IMR-90 (cell line): ENCODE measurements at regions not wholly inside any gene's neighbourhood (a gene's known extent, or its start where the extent isn't known, plus 50 kb on each side); places are given as distances from the start of the nearest gene placed in this dataset.
A peak's percentile ranks its signal among the peaks of the same experiment; 100 is the strongest.

ENCODE experiments used
- ATAC-seq: fragments of 200-7000 bp; cut with Tn5 transposase; 2 replicates; pipeline ENCODE4 v1.9.1; 2020; ENCODE audit warnings: low read depth, mild to moderate bottlenecking, moderate library complexity
- BruUV-seq: library from RNA; stranded (reverse); fragments of 400-500 nt; replicated peaks from 2 replicates; lab custom pipeline; 2021; lab: Mats Ljungman, UMichigan
- CTCF ChIA-PET: fragments of 300-600 bp; formaldehyde crosslinking; extraction: SDS; loops from one replicate; lab custom pipeline; 2021; ENCODE audit warnings: antibody characterized with exemption; lab: Yijun Ruan, JAX
- POLR2A ChIA-PET: fragments of 300-600 bp; sonication (Branson Sonifier 250); formaldehyde crosslinking; loops from one replicate; lab custom pipeline; 2022; ENCODE audit warnings: antibody characterized with exemption; ENCODE audit not compliant: unreplicated experiment; lab: Charles Lee
- DNase-seq: peaks from one replicate; pipeline ENCODE4 v3.0.0; 2013
- H2AFZ ChIP-seq: replicated peaks from 2 replicates; pipeline ENCODE3; 2013; ENCODE audit warnings: low read length, mild to moderate bottlenecking; ENCODE audit not compliant: poor library complexity
- H2AK5ac ChIP-seq: 2 replicates; pipeline ENCODE4 v1.6.1; 2013; ENCODE audit warnings: low read depth, low read length, inconsistent platforms
- H2AK9ac ChIP-seq: replicated peaks from 2 replicates; pipeline ENCODE3; 2013; ENCODE audit warnings: mild to moderate bottlenecking, low read depth, low read length, moderate library complexity; ENCODE audit not compliant: poor library complexity
- H2BK120ac ChIP-seq: 2 replicates; pipeline ENCODE4 v1.6.1; 2013; ENCODE audit warnings: low read depth, low read length, inconsistent platforms
- H2BK15ac ChIP-seq: 3 replicates; pipeline ENCODE4 v1.6.1; 2013; ENCODE audit warnings: low read depth, low read length, inconsistent platforms
- H2BK20ac ChIP-seq: 2 replicates; pipeline ENCODE4 v1.6.1; 2013; ENCODE audit warnings: low read depth, mild to moderate bottlenecking, inconsistent platforms, low read length, moderate library complexity
- H2BK5ac ChIP-seq: 2 replicates; pipeline ENCODE4 v1.6.1; 2013; ENCODE audit warnings: mild to moderate bottlenecking, low read depth, low read length, inconsistent platforms; ENCODE audit not compliant: poor library complexity, severe bottlenecking
- H3K14ac ChIP-seq: replicated peaks from 2 replicates; pipeline ENCODE4 v1.6.1; 2013; ENCODE audit warnings: low read depth, low read length, inconsistent platforms
- H3K18ac ChIP-seq: 2 replicates; pipeline ENCODE4 v1.6.1; 2013; ENCODE audit warnings: low read depth, low read length, control low read depth
- H3K23ac ChIP-seq: 2 replicates; pipeline ENCODE4 v1.6.1; 2013; ENCODE audit warnings: low read depth, low read length, inconsistent platforms
- H3K27ac ChIP-seq: 2 replicates; pipeline ENCODE4 v1.5.1; 2013; ENCODE audit warnings: mild to moderate bottlenecking, control low read depth, low read length; ENCODE audit not compliant: insufficient read depth
- H3K27me3 ChIP-seq: 2 replicates; pipeline ENCODE4 v1.6.1; 2013; ENCODE audit warnings: low read length; ENCODE audit not compliant: control insufficient read depth, insufficient read depth
- H3K36me3 ChIP-seq: 2 replicates; pipeline ENCODE4 v1.6.1; 2013; ENCODE audit warnings: low read length, mixed read lengths; ENCODE audit not compliant: control insufficient read depth, insufficient read depth
- H3K4ac ChIP-seq: 2 replicates; pipeline ENCODE4 v1.6.1; 2013; ENCODE audit warnings: low read depth, low read length, inconsistent platforms
- H3K4me1 ChIP-seq: 2 replicates; pipeline ENCODE4 v1.6.1; 2013; ENCODE audit warnings: low read length, mixed read lengths; ENCODE audit not compliant: control insufficient read depth, insufficient read depth
- H3K4me2 ChIP-seq: 2 replicates; pipeline ENCODE4 v1.6.1; 2013; ENCODE audit warnings: low read depth, mild to moderate bottlenecking, control low read depth, low read length, moderate library complexity
- H3K4me3 ChIP-seq: 2 replicates; pipeline ENCODE4 v1.5.1; 2013; ENCODE audit warnings: low read depth, mild to moderate bottlenecking, control low read depth, low read length, moderate library complexity; ENCODE audit not compliant: insufficient read depth
- H3K56ac ChIP-seq: 2 replicates; pipeline ENCODE4 v1.6.1; 2013; ENCODE audit warnings: low read length, inconsistent platforms; ENCODE audit not compliant: insufficient read depth; ENCODE audit errors: extremely low read depth
- H3K79me1 ChIP-seq, 2 experiments: 2 replicates each; pipeline ENCODE4 v1.6.1; 2013; ENCODE audit warnings: low read length in 2 of 2, inconsistent platforms in 1 of 2, low read depth in 1 of 2
- H3K9ac ChIP-seq: 2 replicates; pipeline ENCODE4 v1.6.1; 2013; ENCODE audit warnings: low read depth, low read length, control low read depth
- H3K9me1 ChIP-seq: 2 replicates; pipeline ENCODE4 v1.6.1; 2013; ENCODE audit warnings: low read length, inconsistent platforms; ENCODE audit not compliant: insufficient read depth
- H3K9me3 ChIP-seq: 2 replicates; pipeline ENCODE4 v1.6.1; 2013; ENCODE audit warnings: low read length; ENCODE audit not compliant: control insufficient read depth, insufficient read depth
- H4K20me1 ChIP-seq: 2 replicates; pipeline ENCODE4 v1.6.1; 2013; ENCODE audit warnings: low read length, inconsistent platforms; ENCODE audit not compliant: insufficient read depth
- H4K5ac ChIP-seq: 2 replicates; pipeline ENCODE4 v1.6.1; 2013; ENCODE audit warnings: mild to moderate bottlenecking, low read depth, low read length, control low read depth
- H4K8ac ChIP-seq, 2 experiments: 2 replicates each; pipeline ENCODE4 v1.6.1; 2013; ENCODE audit warnings: low read depth in 2 of 2, low read length in 2 of 2, control low read depth in 1 of 2, inconsistent platforms in 1 of 2
- H4K91ac ChIP-seq: 2 replicates; pipeline ENCODE4 v1.6.1; 2013; ENCODE audit warnings: low read depth, low read length, inconsistent platforms; ENCODE audit not compliant: insufficient read depth
- BHLHE40 ChIP-seq: fragments of 150-350 bp; IDR thresholded peaks from 2 replicates; pipeline ENCODE4 v1.6.1; 2016; ENCODE audit warnings: mild to moderate bottlenecking, low read depth, low read length
- CHD1 ChIP-seq: IDR thresholded peaks from 2 replicates; pipeline ENCODE4 v1.6.1; 2012; ENCODE audit warnings: low read depth, low read length, improper control_type of control experiment
- CTCF ChIP-seq: conservative IDR thresholded peaks from 2 replicates; pipeline ENCODE4 v1.5.1; 2012; ENCODE audit warnings: mild to moderate bottlenecking, low read depth, low read length, improper control_type of control experiment
- ELK1 ChIP-seq: fragments of 150-350 bp; IDR thresholded peaks from 2 replicates; pipeline ENCODE4 v1.6.1; 2016; ENCODE audit warnings: low read depth, mild to moderate bottlenecking, low read length, moderate library complexity, borderline replicate concordance
- FOS ChIP-seq: fragments of 150-350 bp; IDR thresholded peaks from 2 replicates; pipeline ENCODE4 v1.6.1; 2016; ENCODE audit warnings: low read depth, low read length
- MAFK ChIP-seq: IDR thresholded peaks from 2 replicates; pipeline ENCODE4 v1.6.1; 2012; ENCODE audit warnings: low read depth, low read length, improper control_type of control experiment
- MAZ ChIP-seq: IDR thresholded peaks from 2 replicates; pipeline ENCODE4 v1.6.1; 2012; ENCODE audit warnings: low read depth, mild to moderate bottlenecking, low read length, improper control_type of control experiment, moderate library complexity, borderline replicate concordance
- MXI1 ChIP-seq: IDR thresholded peaks from 2 replicates; pipeline ENCODE4 v1.6.1; 2012; ENCODE audit warnings: low read depth, mild to moderate bottlenecking, low read length, moderate library complexity, borderline replicate concordance
- NFE2L2 ChIP-seq: fragments of 150-350 bp; IDR thresholded peaks from 2 replicates; pipeline ENCODE4 v1.6.1; 2016; ENCODE audit warnings: low read depth, mild to moderate bottlenecking, low read length
- RAD21 ChIP-seq: IDR thresholded peaks from 2 replicates; pipeline ENCODE4 v1.6.1; 2012; ENCODE audit warnings: low read length, improper control_type of control experiment
- RCOR1 ChIP-seq: IDR thresholded peaks from 2 replicates; pipeline ENCODE4 v1.6.1; 2012; ENCODE audit warnings: mild to moderate bottlenecking, low read length, improper control_type of control experiment; ENCODE audit not compliant: insufficient replicate concordance
- RFX5 ChIP-seq: IDR thresholded peaks from 2 replicates; pipeline ENCODE4 v1.8.0; 2012; ENCODE audit warnings: low read depth, mild to moderate bottlenecking, low read length, moderate library complexity
- SMC3 ChIP-seq: fragments of 150-350 bp; IDR thresholded peaks from 2 replicates; pipeline ENCODE4 v1.6.1; 2016; ENCODE audit warnings: low read depth, mild to moderate bottlenecking, antibody characterized with exemption, low read length, moderate library complexity
- USF2 ChIP-seq: fragments of 150-350 bp; IDR thresholded peaks from 2 replicates; pipeline ENCODE4 v1.6.1; 2017; ENCODE audit warnings: mild to moderate bottlenecking, antibody characterized with exemption, low read length, low read depth
- WGBS, 2 experiments: methylation state at CpG; one replicate each; pipeline versions ENCODE4 v1.1.5 to v1.1.7; 2013; ENCODE audit warnings: missing lambda C conversion rate in 2 of 2; ENCODE audit not compliant: insufficient read length in 1 of 2; ENCODE audit errors: extremely low coverage in 2 of 2; 5-methylcytosine and 5-hydroxymethylcytosine counted together
- dilution Hi-C: fragments of 300-500 bp; cut with HindIII; formaldehyde crosslinking; loops from one replicate; pipeline ENCODE4 v1.14.3; 2018; ENCODE audit warnings: low sequenced_read_pairs; ENCODE audit not compliant: unreplicated experiment
- in situ Hi-C: fragments of 300-500 bp; cut with MboI; formaldehyde crosslinking; loops from 3 replicates; pipeline ENCODE4 v1.14.3; 2019; ENCODE audit warnings: low sequenced_read_pairs, inconsistent platforms, mixed read lengths
- intact Hi-C: fragments of 100-400 bp; cut with micrococcal nuclease; formaldehyde crosslinking; loops from 2 replicates; pipeline ENCODE4 v1.10.0; 2022

- peak overlapping the region; percentile 72 for H2AFZ ChIP-seq
- H2AK9ac ChIP-seq = peak overlapping the region; percentile 93
- 23% methylated on average over 10 of the region's 23 CpGs; no CpG with 5 or more reads in 1 of the 2 experiments for WGBS, 2 experiments
- intact Hi-C loops (no loop called here), dilution Hi-C loops (no loop called here), in situ Hi-C loops (no loop called here)
- peak; percentile 3; the same call in 1 of the 2 replicates for ATAC-seq
- H3K4me2 ChIP-seq = peak overlapping the region; percentile 63
- H3K4me3 ChIP-seq = no peak overlapping the region
- peak overlapping the region; percentile 91 for H2BK120ac ChIP-seq
- POLR2A ChIA-PET = interaction anchor here (0.6 kb wide), 1 partner anchor 79 kb away, joined by 12 read pairs; no protein-coding TSS in a partner anchor
- H3K14ac ChIP-seq = peak overlapping the region; percentile 70
- H3K79me1 ChIP-seq = peaks cover 2 to 8% of the 10 kb centered on the region in 2 experiments; a peak in 1 of 4 replicates
- CTCF ChIA-PET = interaction anchor here (1.9 kb wide), 1 partner anchor 49 kb away, joined by 4 read pairs; no protein-coding TSS in a partner anchor
- H2BK5ac ChIP-seq = peak overlapping the region; percentile 27
- no peaks in the 10 kb centered on the region for H3K9me3 ChIP-seq
- peak overlapping the region; percentile 53; the same call in 1 of the 2 replicates for H3K27ac ChIP-seq
- peak overlapping the region; percentile 89 for H4K91ac ChIP-seq
- H3K18ac ChIP-seq = peak overlapping the region; percentile 46
- peak overlapping the region; percentile 36 to 90; a peak in 3 of 4 replicates for H4K8ac ChIP-seq
- H3K4me1 ChIP-seq = peaks cover 16% of the 10 kb centered on the region
- H3K27me3 ChIP-seq = no peaks in the 10 kb centered on the region
- no peaks in the 10 kb centered on the region for H3K36me3 ChIP-seq
- peak overlapping the region; percentile 75 for H2BK20ac ChIP-seq
- BruUV-seq = no TSS peak
- H3K9ac ChIP-seq = 0 out of 2 replicates have a peak overlapping the region, but pooled peaks have one; percentile 30
- H3K4ac ChIP-seq = peak overlapping the region; percentile 84
- no peaks in the 10 kb centered on the region for H4K20me1 ChIP-seq
- peaks cover 9% of the 10 kb centered on the region; the same call in 1 of the 2 replicates for H3K9me1 ChIP-seq
- H2BK15ac ChIP-seq = peak overlapping the region; percentile 72; the same call in 2 of the 3 replicates
- H4K5ac ChIP-seq = peak overlapping the region; percentile 16
- DNase-seq = no peak
- H3K56ac ChIP-seq = peak overlapping the region; percentile 63; the same call in 1 of the 2 replicates
- peak overlapping the region; percentile 62 for H3K23ac ChIP-seq
- peak overlapping the region; percentile 86; the same call in 1 of the 2 replicates for H2AK5ac ChIP-seq
- TF ChIP-seq MXI1 (no peak), RFX5 (no peak), NFE2L2 (no peak), CTCF (no peak), ELK1 (no peak), RAD21 (no peak), BHLHE40 (no peak), CHD1 (no peak), SMC3 (no peak), RCOR1 (no peak), MAZ (no peak), USF2 (no peak), FOS (no peak), MAFK (no peak)
Observed at GRCh38 chr17:83012200-83012785, 67.1 kb upstream of the METRNL start.
